ENCODE measurements at regions not wholly inside any gene's neighbourhood (a gene's known extent, or its start where the extent isn't known, plus 50 kb on each side); places are given as distances from the start of the nearest gene placed in this dataset.

- H3K4me3 ChIP-seq: no peak overlapping the region
- TF ChIP-seq EP300 (IDR thresholded peaks at IDR 0.05) (no peak), CTCF (IDR thresholded peaks at IDR 0.05) (no peak), POLR2A (IDR thresholded peaks at IDR 0.05) (no peak)
- peaks cover 0 to 1% (median 0%) of the 10 kb centered on the region in 4 donors for H3K4me1 ChIP-seq
- no peak for DNase-seq
- peaks cover 0 to 39% (median 0%) of the 10 kb centered on the region in 3 donors for H3K27me3 ChIP-seq
- H3K36me3 ChIP-seq: no peaks in the 10 kb centered on the region
- no peak overlapping the region for H3K27ac ChIP-seq
- 82 to 96% (median 93%) methylated on average over 15 to 16 of the region's 16 CpGs for WGBS, 5 donors
- no peaks in the 10 kb centered on the region for H3K9me3 ChIP-seq
- intact Hi-C loops (cut with DNase I; ENCODE audit: low total_unique reads): no loop called here
Measured at GRCh38 chr13:111554539-111555267, 234.3 kb downstream of the TEX29 start.

- 76 to 87% (median 83%) methylated on average over 10 of the region's 10 CpGs for WGBS, 5 donors
- no peak for DNase-seq
- Histone ChIP-seq H3K36me3 (no peaks in the 10 kb centered on the region), H3K27me3 (peaks cover 0 to 46% (median 0%) of the 10 kb centered on the region in 3 donors), H3K4me1 (no peaks in the 10 kb centered on the region), H3K4me3 (no peak overlapping the region), H3K27ac (no peak overlapping the region), H3K9me3 (no peaks in the 10 kb centered on the region)
- TF ChIP-seq POLR2A (IDR thresholded peaks at IDR 0.05) (no peak), POLR2AphosphoS5 (IDR thresholded peaks at IDR 0.05) (no peak), EP300 (IDR thresholded peaks at IDR 0.05) (no peak), CTCF (IDR thresholded peaks at IDR 0.05) (no peak)
- intact Hi-C loops (cut with DNase I; ENCODE audit: low total_unique reads): no loop called here
Measured at GRCh38 chr13:111555268-111555808, 234.9 kb downstream of the TEX29 start.

GRCh38 chr13:111555903-111556302 is 235.5 kb downstream of the TEX29 start:
- Histone ChIP-seq H3K9me3 (no peaks in the 10 kb centered on the region), H3K4me1 (no peaks in the 10 kb centered on the region), H3K36me3 (no peaks in the 10 kb centered on the region), H3K4me3 (no peak overlapping the region), H3K27ac (no peak overlapping the region), H3K27me3 (peaks cover 0 to 47% (median 0%) of the 10 kb centered on the region in 3 donors)
- TF ChIP-seq POLR2A (IDR thresholded peaks at IDR 0.05) (no peak), POLR2AphosphoS5 (IDR thresholded peaks at IDR 0.05) (no peak), CTCF (IDR thresholded peaks at IDR 0.05) (no peak), EP300 (IDR thresholded peaks at IDR 0.05) (no peak)
- DNase-seq: no peak
- intact Hi-C loops (cut with DNase I; ENCODE audit: low total_unique reads): no loop called here
- 89 to 95% (median 95%) methylated on average over 9 of the region's 9 CpGs for WGBS, 5 donors

- no peaks in the 10 kb centered on the region for H3K36me3 ChIP-seq
- DNase-seq: no peak
- H3K27me3 ChIP-seq: peaks cover 0 to 47% (median 0%) of the 10 kb centered on the region in 3 donors
- no peaks in the 10 kb centered on the region for H3K9me3 ChIP-seq
- WGBS, 5 donors: 84 to 95% (median 89%) methylated on average over 13 of the region's 13 CpGs
- H3K27ac ChIP-seq: no peak overlapping the region
- TF ChIP-seq EP300 (IDR thresholded peaks at IDR 0.05): no peak
- no peak for TF ChIP-seq POLR2A (IDR thresholded peaks at IDR 0.05)
- no peak for TF ChIP-seq CTCF (IDR thresholded peaks at IDR 0.05)
- intact Hi-C loops (cut with DNase I; ENCODE audit: low total_unique reads): no loop called here
- H3K4me3 ChIP-seq: no peak overlapping the region
- no peaks in the 10 kb centered on the region for H3K4me1 ChIP-seq
Measured at GRCh38 chr13:111556496-111556895, 236.1 kb downstream of the TEX29 start.

All from stomach (tissue), 8 donors.